C4-2B (cell line): ENCODE measurements at regions not wholly inside any gene's neighbourhood (a gene's known extent, or its start where the extent isn't known, plus 50 kb on each side); places are given as distances from the start of the nearest gene placed in this dataset.
"Not testable (repeated sequence)": the region's sequence is repeated elsewhere in the genome, so short reads cannot be mapped to it uniquely, and the experiment has no call there.

Source experiments
- H3K27ac ChIP-seq: fragments of 450-650 bp; 2 replicates; pipeline ENCODE4 v1.5.1; 2017
- CTCF ChIP-seq: fragments of 450-650 bp; conservative IDR thresholded peaks from 2 replicates; pipeline ENCODE4 v1.5.1; 2017; ENCODE audit warnings: mild to moderate bottlenecking
- ZFX ChIP-seq: fragments of 450-650 bp; IDR thresholded peaks from 2 replicates; pipeline ENCODE4 v1.6.1; 2017

DNA sequence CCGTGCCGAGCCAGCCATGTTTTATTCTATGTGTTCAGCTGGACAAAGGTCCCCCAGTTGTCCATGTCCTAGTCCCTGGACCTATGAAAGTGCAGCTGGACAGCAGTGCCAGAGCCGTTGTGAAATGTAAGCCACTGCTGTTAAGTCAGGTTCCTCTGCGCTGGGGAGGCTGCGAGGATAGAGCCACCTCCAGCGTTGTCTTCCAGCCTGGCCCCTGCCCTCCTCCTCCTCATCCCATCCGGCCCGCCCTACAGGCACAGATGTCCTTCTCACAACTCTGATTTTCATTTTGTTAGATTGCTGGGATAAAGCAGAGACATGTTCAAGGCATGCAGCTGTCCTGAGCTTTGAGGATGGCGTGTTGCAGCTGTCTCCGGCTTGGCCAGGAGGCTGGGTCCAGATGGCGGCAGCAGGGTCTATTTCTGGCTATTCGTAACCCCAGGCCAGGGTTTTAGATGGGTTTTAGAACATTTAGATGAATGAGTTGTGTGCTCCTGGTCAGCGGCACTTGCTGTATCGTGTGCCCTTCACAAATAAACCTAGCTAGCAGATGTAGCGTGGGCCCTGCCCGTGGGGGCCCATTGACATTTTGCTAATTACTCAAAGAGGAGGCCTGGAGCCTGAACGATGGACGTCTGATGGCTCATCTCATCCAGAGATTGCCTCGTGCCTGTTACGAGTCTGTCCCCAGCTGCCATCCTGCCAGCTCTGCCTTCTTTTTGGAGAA is 185.7 kb downstream of the LAT start:
- H3K27ac ChIP-seq: not testable (repeated sequence)

DNA sequence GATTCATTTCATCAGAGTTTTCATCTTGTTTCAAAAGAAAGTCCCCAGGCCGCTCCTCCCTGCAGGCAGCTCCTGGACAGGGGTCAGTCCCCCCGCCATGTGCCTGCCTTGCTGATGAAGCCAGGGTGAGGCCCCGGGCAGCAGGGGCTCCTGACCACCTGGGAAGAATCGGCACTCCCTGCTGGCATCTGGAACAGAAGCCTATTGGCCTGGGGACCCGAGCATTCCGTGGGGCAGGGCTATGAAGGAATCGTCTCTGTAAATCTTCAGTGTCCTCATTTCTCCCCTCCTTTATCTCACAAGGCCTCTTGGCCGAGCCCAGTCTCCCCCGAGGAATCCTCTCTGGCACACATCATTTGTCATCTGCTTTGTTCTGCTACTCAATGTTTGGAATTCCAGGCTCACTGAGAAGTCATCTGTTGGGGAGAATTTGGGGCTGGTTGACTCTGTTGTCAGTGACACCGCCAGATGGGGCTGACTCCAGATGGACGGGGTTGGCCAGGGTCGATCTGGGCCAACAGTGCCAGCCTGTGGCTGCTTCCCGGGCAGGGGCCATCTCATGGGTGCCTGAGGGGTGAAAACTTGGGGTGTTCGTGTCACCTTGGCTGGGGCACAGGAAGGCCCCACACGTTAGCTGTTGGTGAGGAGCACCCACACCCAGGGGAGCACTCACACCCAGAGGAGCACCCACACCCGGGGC is 184.6 kb downstream of the LAT start:
- H3K27ac ChIP-seq: not testable (repeated sequence)

DNA sequence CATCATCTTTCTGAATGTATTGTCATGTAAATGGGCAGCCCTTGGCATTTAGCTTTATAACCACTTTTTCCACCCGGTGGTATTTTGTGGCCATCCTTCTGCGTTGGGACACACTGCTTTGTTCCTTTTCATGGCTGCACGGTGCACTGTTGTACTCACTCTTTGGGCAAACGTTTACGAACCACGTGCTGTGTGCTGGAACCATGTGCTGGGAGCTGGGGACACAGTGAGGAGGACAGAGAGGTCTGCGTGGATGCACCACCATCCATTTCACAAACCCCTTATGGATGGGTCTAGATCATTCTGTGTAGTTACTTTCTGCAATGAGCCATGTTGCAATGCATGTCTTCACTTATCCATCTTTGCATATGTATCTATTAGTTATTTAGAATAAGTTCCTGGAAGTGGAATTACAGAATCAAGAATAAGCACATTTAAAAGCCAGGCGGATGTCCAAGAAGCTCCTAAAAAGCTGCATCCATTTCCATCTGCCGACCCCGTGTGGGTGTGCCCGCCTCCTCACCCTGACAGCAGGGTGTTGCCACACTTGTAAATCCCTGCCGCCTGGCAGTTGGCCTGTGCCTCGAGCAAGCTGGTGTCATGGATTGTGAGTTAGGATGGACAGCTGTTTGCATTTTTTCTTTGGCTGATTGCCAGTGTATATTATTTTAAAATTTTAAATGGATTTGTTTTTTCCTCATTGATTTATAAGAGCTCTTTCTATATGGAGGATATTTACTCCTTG is 183.8 kb downstream of the LAT start:
- H3K27ac ChIP-seq: not testable (repeated sequence)

DNA sequence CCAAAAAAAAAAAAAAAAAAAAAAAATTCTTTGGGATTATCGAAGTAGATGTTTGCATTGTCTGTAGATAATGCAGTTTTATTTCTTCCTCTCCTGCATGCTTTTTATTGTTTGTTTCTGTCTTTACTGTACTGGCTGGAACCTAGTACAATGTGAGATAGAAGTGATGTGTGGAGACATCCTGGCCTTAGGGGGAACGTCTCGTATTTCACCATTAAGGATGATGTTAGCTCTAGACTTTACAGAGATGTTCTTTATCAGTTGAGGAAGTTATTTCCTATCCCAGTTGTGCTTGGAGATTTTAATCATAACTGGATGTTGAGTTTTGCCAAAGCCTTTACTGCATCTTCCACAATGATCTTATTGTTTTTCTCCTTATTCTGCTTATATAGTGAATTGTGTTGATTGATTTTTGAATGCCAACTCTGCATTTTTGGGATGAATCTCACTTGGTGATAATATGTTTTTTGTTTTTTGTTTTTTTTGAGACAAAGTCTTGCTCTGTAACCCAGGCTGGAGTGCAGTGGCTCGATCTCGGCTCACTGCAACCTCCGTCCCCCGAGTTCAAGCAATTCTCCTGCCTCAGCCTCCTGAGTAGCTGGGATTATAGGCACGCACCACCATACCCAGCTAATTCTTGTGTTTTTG is 179.7 kb downstream of the LAT start:
- H3K27ac ChIP-seq: not testable (repeated sequence)

DNA sequence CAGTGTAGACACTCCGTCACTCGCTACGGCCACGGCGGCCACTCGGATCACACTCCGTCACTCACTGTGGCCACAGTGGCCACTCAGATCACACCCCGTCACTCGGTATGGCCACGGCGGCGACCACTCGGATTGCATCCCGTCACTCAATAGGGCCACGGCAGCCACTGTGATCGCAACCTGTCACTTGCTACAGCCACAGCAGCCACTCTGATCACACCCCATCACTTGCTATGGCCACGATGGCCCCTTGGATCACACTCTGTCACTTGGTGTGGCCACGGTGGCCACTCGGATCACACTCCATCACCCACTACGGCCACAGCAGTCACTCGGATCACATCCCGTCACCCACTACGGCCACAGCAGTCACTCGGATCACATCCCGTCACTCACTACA is 175.3 kb downstream of the LAT start:
- H3K27ac ChIP-seq: not testable (repeated sequence)

DNA sequence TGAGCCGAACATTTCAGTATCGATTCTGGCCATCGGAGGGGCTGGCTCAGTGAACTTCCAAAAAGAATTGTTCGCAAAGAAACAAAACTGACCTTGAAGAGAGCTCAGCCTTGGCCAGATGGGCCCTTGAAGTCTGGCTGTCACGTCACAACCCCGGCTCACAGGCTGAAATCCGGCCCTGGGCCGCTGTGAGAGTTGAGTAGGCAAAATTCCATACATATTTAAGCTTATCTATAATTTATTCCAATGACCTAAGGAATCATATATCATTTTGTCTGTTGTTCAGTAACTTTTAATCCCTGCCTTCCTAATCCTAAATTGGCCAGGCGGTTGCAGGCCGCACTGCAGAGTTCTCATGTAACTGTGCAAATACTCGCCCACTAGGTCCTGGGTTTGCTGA is 174.8 kb downstream of the LAT start:
- H3K27ac ChIP-seq: not testable (repeated sequence)

DNA sequence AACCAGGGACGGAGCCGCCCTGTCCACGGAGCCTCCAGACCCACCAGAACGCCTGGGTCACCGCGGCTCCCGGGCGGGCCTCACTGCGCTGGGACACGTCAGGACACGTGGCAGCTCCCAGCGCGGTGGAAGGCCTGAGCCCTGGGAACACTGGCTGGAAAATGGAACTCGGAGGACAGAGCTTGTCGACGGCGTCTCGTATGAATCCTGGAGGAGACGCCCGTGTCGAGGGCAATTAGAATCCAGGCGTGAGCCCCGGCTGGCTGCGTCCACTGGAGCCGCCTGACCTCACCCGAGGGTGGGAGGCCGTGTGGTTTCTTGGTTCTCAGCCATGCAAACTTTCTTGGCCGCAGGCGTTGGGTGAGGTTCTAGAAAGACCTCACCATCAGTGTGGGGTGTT is 173.9 kb downstream of the LAT start:
- no peak overlapping the region for H3K27ac ChIP-seq
- TF ChIP-seq ZFX (no peak), CTCF (no peak)

- H3K27ac ChIP-seq: not testable (repeated sequence)
Measured at GRCh38 chr16:29158031-29158784, 173.4 kb downstream of the LAT start.

- not testable (repeated sequence) for H3K27ac ChIP-seq
Measured at GRCh38 chr16:29157051-29157923, 172.4 kb downstream of the LAT start.

DNA sequence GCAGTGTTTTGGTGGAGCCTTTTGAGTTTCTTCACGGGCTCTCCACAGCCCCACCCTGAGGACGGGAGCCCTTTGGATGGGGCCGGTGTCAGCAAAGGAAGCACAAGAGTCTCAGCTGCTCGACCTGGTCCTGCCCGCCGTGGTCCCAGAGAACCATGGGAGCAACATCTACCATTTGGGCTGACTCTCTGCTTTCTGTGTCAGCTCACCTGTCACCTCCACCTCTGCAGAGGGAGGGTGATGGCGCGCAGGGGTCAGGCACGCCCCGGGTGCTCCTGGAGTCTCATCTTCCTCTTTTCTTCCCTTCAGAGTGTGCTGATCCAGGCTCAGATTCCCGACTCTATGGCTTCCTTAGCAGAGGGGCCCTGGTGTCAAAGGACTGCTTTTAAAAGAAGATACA is 171.7 kb downstream of the LAT start:
- TF ChIP-seq CTCF (no peak), ZFX (no peak)
- no peak overlapping the region for H3K27ac ChIP-seq

DNA sequence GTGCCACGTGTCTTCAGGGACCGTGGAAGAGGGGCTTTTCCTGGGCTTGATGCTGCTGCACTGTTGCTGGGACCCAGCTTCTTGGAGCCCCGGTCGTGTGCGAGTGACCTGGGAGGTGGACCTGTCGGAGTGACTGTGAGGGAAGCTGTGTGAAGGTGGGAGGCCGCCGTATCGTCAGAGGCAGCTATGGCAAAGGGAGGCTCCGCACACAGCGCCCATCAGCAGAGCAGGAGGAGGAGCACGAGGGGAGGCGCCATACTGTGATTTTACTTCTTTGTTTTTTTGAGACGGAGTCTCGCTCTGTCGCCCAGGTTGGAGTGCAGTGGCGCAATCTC is 171.0 kb downstream of the LAT start:
- H3K27ac ChIP-seq: not testable (repeated sequence)

DNA sequence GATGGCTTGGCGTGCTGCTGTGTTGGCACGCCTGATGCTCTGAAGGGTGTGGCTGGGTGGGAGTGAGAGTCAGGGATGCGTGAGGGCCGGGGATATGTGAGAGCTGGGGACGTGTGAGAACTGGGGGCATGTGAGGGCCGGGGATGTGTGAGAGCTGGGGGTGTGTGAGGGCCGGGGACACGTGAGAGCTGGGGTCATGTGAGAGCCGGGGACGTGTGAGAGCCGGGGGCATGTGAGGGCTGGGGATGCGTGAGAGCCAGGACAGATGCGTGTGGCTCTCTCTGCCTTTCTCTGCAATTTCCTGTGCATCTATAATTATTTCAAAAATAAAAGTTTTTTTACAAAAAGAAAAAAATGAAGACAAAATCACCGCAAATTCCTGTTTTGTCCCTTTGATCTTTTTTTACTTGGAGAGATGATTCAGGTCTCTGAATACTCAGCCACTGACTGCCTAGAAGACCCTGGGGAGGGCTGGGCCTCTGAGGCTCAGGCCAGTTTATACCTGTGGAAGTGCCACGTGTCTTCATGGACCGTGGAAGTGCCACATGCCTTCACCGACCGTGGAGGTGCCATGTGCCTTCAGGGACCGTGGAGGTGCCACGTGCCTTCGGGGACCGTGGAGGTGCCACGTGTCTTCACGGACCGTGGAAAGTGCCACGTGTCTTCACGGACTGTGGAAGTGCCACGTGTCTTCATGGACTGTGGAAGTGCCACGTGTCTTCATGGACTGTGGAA is 170.4 kb downstream of the LAT start:
- H3K27ac ChIP-seq: not testable (repeated sequence)
